ENCODE measurements at regions not wholly inside any gene's neighbourhood (a gene's known extent, or its start where the extent isn't known, plus 50 kb on each side); places are given as distances from the start of the nearest gene placed in this dataset.
"Not testable (repeated sequence)": the region's sequence is repeated elsewhere in the genome, so short reads cannot be mapped to it uniquely, and the experiment has no call there.

DNA sequence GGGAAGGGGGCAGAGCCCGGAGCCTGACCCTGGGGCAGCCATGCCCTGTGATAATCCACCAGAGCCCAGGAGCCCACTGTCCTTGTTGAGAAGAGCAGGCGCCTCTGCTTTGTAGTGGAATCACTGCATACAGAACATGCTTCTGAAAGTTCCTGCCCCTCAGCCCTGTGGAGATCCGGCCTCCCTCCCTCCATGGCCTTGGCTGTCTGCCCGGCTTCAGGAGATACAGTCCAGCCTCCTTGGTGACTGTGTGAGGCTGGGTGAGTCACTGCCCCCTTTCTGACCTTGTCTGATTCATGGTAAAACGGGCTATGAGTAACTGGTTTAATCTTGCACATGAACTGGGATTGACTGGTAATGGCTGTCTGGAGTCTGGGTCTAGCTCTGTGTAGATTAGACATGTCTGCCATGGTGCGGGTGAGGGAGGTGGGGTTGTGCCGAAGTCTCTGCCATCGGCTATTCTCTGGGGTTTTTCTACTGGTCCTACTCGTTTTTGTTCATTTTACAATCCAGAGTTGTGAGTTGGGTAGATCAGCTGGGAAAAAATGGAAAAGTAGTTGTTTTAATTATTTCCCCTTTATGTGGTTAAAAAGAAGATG lies 141.2 kb downstream of the NPIPB11 start:
- not testable (repeated sequence) for H3K36me3 ChIP-seq (ENCODE audit: control insufficient read depth, insufficient read depth, low read length); H3K27me3 ChIP-seq (ENCODE audit: control insufficient read depth, insufficient read depth, low read length); H3K4me3 ChIP-seq (ENCODE audit: low read depth, low read length)
- DNase-seq (ENCODE audit: low read depth) = peak; percentile 71

DNA sequence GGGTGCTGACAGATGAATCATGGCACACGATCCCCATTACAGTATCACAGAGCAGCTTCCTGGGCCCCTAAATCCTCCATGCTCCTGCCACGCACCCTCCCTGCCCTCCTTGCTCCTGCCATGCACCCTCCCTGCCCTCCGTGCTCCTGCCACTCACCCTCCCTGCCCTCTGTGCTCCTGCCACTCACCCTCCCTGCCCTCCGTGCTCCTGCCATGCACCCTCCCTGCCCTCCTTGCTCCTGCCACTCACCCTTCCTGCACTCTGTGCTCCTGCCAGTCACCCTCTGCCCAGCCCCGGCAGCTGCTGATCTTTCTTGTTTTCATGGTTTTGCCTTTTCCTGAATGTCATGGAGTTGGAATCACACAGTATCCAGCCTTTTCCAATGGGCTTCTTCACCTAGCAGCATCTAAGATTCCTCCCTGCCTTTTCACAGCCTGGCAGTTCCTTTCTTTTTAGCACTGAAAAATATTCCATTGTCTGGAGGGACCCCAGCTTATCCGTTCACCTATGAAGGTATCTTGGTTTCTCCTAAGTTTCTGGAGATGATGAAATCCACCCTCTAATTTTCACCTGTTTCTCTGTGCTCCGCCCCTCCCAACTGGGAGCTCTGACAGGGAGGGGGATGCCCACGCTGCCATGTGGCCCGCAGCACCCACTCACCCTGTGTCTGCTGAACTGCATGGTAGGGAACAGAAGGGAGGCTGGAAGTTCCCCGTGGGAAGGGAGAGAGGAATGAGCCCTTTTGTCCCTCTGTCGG lies 142.3 kb downstream of the NPIPB11 start:
- H3K27me3 ChIP-seq (ENCODE audit: control insufficient read depth, insufficient read depth, low read length); H3K36me3 ChIP-seq (ENCODE audit: control insufficient read depth, insufficient read depth, low read length); DNase-seq (ENCODE audit: low read depth); H3K4me3 ChIP-seq (ENCODE audit: low read depth, low read length): not testable (repeated sequence)

- not testable (repeated sequence) for H3K4me3 ChIP-seq (ENCODE audit: low read depth, low read length); H3K36me3 ChIP-seq (ENCODE audit: control insufficient read depth, insufficient read depth, low read length); DNase-seq (ENCODE audit: low read depth); H3K27me3 ChIP-seq (ENCODE audit: control insufficient read depth, insufficient read depth, low read length)
These were observed 143.8 kb downstream of the NPIPB11 start for GRCh38 chr16:29262725-29263124.

DNA sequence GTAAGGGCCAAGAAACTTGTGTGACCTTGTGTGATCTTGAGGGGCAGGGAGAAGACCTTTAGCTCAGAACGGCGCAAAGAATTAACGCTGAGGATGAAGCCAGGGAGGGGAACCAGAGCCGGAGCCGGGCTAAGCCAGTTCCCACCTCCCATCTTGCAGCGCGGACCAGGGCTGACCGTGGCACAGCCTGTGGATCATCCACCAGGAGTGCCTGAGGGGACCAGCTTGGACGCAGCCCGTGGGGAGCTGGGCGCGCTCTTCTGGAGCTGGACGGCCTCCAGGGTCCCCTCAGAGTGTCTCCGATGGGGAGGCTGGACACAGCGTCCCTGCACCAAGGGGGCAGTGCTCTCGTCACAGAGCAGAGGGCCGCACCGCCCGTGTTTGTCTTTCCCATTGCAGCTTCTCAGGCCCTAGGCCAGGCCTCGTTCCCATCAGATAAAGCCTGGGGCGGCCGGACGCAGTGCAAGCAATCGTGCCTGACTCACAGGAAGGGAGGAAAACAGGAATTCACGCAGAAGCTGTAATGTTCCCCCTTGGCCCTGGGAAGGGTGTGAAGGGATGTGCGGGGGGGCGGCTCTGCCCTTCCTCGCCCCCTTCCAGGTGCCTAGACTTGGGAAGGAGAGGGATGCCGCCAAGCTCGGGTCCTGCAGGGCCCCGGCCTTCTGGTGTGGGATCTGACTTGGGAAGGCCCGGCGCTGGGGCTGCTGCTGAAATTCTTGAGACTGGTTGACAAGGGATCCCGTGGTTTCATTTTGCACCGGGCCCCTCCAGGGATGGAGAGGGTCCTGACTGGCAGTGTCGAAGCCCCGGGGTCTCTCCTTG lies 144.9 kb downstream of the NPIPB11 start:
- not testable (repeated sequence) for H3K36me3 ChIP-seq (ENCODE audit: control insufficient read depth, insufficient read depth, low read length); H3K27me3 ChIP-seq (ENCODE audit: control insufficient read depth, insufficient read depth, low read length); DNase-seq (ENCODE audit: low read depth); H3K4me3 ChIP-seq (ENCODE audit: low read depth, low read length)

DNA sequence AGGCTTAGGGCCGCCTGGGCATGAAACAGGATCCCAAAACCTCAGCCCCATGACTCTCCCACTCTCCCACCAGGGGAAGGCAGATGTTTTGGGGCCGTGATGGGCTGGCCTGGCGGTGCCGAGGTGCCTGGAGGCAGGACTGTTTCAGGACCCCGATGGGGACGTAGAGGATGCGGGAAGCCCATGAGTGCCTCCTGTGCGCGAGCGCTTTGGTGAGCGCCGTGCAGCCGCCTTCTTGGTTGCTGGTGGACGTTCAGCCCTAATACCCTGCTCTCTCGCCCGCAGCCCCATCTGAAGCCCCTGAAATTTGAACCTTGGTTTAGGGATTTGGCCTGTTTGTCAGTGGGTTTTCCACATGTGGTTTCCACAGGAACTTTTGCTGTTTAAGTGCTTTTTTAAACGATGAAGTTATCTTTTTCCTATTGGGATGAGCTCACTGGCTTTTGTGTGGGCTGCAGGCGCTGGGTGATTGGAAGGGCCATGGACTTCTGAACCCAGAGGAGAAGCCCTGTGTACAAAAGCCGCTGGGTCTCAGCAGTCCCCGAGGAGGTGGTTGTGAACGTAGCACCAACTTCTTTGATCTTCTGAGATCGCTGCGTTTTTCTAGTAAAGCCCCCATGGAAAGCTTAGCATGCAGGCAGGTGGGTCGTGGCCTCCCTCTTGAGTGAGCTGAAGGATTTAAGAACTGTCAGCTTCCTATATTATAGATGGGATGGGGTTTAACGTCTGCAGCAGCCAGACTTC lies 145.7 kb downstream of the NPIPB11 start:
- H3K4me3 ChIP-seq (ENCODE audit: low read depth, low read length); H3K27me3 ChIP-seq (ENCODE audit: control insufficient read depth, insufficient read depth, low read length); DNase-seq (ENCODE audit: low read depth); H3K36me3 ChIP-seq (ENCODE audit: control insufficient read depth, insufficient read depth, low read length): not testable (repeated sequence)

DNA sequence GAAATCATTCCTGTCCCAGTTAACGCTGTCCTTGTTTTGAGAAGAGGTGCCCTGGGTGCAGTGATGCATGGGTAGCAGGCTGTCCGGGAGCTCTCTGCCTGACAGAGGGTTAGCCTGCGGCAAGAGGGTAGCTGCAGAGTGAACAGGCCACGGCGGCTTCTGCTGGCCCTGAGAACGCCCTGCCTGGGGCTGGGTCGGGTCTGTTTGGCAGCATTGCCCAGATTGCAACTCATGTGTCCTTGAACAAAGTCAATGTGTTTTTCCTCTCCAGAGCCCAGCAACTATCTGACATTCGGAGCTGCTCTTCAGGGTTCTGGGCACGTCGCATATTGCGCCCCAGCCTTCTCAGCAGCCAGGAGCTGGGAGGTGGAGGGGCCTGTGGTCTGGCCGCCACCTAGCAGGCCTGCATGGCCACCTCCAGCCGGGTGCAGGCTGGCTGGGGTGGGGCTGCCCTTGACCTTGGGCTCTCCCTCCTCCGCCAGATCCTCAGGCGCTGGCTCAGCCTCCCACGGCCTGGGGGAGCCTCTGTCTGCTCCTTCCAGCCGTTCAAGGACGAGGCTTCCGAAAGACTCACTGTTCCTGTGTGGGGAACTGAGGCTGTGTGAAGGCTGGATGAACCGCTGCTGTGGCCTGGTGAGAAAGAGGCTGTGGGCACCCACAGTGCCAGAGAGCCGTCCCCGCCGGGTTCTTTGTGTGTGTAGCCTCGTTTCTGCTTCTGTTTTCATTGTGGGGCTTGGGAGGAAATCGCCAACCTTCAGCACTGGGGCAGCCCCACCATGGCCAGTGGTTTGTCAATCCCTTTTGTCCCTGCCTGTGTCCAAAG lies 146.7 kb downstream of the NPIPB11 start:
- DNase-seq (ENCODE audit: low read depth); H3K27me3 ChIP-seq (ENCODE audit: control insufficient read depth, insufficient read depth, low read length); H3K4me3 ChIP-seq (ENCODE audit: low read depth, low read length); H3K36me3 ChIP-seq (ENCODE audit: control insufficient read depth, insufficient read depth, low read length): not testable (repeated sequence)

DNA sequence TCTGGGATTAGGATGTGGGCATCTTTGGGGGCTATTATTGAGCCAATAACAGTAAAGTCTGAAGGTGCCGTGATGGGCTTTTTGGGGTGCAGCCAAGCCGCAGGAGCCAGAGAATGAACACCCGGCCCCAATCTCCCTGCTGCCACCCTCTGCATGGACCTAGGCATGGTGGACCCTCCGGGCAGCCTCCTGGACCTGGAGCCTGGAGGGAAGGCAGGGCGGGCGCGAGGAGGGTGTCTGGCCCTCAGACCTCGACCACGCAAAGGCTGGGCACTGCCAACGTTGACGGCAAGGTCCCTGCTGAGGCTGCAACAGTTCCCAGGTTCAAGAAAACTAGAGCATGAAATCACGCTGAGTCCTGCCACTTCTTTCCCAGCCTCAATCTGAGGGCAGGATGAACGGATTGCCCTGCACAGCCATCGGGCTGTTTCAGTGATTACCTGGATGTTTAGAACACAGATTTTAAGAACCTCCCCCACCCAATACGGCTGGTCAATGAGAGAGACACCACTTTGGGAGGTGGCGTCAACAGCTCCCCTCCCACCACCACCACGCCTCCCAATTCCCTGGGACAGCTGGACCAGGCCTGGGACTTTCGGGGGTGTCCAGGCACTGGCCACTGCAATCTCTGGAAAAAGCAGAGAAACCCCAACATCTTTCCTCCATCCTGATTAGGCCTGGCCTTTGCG lies 147.4 kb downstream of the NPIPB11 start:
- not testable (repeated sequence) for H3K36me3 ChIP-seq (ENCODE audit: control insufficient read depth, insufficient read depth, low read length); H3K4me3 ChIP-seq (ENCODE audit: low read depth, low read length); H3K27me3 ChIP-seq (ENCODE audit: control insufficient read depth, insufficient read depth, low read length); DNase-seq (ENCODE audit: low read depth)

- not testable (repeated sequence) for DNase-seq (ENCODE audit: low read depth)
These were observed 148.8 kb downstream of the NPIPB11 start for GRCh38 chr16:29257419-29258336.

More at GRCh38 chr16:29257419-29258336, 148.8 kb downstream of the NPIPB11 start:
- not testable (repeated sequence) for H3K36me3 ChIP-seq (ENCODE audit: control insufficient read depth, insufficient read depth, low read length); H3K4me3 ChIP-seq (ENCODE audit: low read depth, low read length); H3K27me3 ChIP-seq (ENCODE audit: control insufficient read depth, insufficient read depth, low read length)
- TF ChIP-seq, protein P1, sequence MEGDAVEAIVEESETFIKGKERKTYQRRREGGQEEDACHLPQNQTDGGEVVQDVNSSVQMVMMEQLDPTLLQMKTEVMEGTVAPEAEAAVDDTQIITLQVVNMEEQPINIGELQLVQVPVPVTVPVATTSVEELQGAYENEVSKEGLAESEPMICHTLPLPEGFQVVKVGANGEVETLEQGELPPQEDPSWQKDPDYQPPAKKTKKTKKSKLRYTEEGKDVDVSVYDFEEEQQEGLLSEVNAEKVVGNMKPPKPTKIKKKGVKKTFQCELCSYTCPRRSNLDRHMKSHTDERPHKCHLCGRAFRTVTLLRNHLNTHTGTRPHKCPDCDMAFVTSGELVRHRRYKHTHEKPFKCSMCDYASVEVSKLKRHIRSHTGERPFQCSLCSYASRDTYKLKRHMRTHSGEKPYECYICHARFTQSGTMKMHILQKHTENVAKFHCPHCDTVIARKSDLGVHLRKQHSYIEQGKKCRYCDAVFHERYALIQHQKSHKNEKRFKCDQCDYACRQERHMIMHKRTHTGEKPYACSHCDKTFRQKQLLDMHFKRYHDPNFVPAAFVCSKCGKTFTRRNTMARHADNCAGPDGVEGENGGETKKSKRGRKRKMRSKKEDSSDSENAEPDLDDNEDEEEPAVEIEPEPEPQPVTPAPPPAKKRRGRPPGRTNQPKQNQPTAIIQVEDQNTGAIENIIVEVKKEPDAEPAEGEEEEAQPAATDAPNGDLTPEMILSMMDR (IDR thresholded peaks at IDR 0.05; ENCODE audit: insufficient read depth, low read length, poor library complexity, severe bottlenecking) = peak; percentile 13
